ENCODE measurements at regions not wholly inside any gene's neighbourhood (a gene's known extent, or its start where the extent isn't known, plus 50 kb on each side); places are given as distances from the start of the nearest gene placed in this dataset.

GRCh38 chr12:31219521-31219920, 106.4 kb downstream of the SINHCAF start:
- TF ChIP-seq SNAI2 (CRISPR knock-in tag; IDR thresholded peaks at IDR 0.05) (no peak), OSR1 (CRISPR knock-in tag; IDR thresholded peaks at IDR 0.05) (no peak), ZNF8 (CRISPR knock-in tag; IDR thresholded peaks at IDR 0.05) (no peak)
- ATAC-seq = no peak

DNA sequence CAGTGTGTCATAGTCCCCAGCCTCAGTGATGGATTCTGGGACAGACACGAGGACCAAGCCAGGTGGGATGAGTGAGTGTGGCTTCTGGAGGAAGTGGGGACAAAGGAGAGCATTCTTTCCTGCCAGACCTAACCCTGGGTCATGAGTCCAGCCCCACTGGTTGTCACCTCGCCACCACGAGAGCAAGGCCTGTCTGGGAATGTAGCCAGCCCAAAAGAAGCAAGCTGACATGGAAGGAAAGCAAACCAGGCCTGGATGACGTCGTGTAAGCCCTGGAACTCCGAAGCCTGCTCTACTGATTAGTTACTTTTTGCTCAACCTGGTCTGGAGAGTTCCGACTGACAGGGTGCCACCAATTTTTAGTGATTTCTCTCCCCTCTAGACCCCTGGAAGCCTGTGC, 105.9 kb downstream of the SINHCAF start:
- no peak for TF ChIP-seq POU6F1 (CRISPR knock-in tag; IDR thresholded peaks at IDR 0.05; ENCODE audit: borderline replicate concordance, low read depth)
- no peak for TF ChIP-seq PPARA (CRISPR knock-in tag; IDR thresholded peaks at IDR 0.05; ENCODE audit: borderline replicate concordance)
- no peak for TF ChIP-seq BACH2 (CRISPR knock-in tag; IDR thresholded peaks at IDR 0.05; ENCODE audit: borderline replicate concordance)
- no peak for TF ChIP-seq GLIS3 (CRISPR knock-in tag; IDR thresholded peaks at IDR 0.05)

GRCh38 chr12:31220633-31221550, 105.1 kb downstream of the SINHCAF start:
- ATAC-seq = no peak; the same call in 2 of the 3 replicates
- TF ChIP-seq TCF4 (CRISPR knock-in tag; IDR thresholded peaks at IDR 0.05; ENCODE audit: borderline replicate concordance) (no peak), ZNF8 (CRISPR knock-in tag; IDR thresholded peaks at IDR 0.05) (no peak), ZNF70 (CRISPR knock-in tag; IDR thresholded peaks at IDR 0.05) (no peak), BACH2 (CRISPR knock-in tag; IDR thresholded peaks at IDR 0.05; ENCODE audit: borderline replicate concordance) (no peak), ZFP30 (CRISPR knock-in tag; IDR thresholded peaks at IDR 0.05) (no peak), ISL1 (CRISPR knock-in tag; IDR thresholded peaks at IDR 0.05) (no peak), OSR1 (CRISPR knock-in tag; IDR thresholded peaks at IDR 0.05) (no peak), ZC3H10 (CRISPR knock-in tag; IDR thresholded peaks at IDR 0.05) (no peak), ZNF565 (CRISPR knock-in tag; conservative IDR thresholded peaks at IDR 0.05; ENCODE audit: low read depth) (no peak), CSDC2 (CRISPR knock-in tag; IDR thresholded peaks at IDR 0.05) (no peak), RARB (CRISPR knock-in tag; IDR thresholded peaks at IDR 0.05) (no peak), PPARA (CRISPR knock-in tag; IDR thresholded peaks at IDR 0.05; ENCODE audit: borderline replicate concordance) (no peak), ARNTL (CRISPR knock-in tag; IDR thresholded peaks at IDR 0.05; ENCODE audit: borderline replicate concordance, low read depth) (no peak), CSRNP3 (CRISPR knock-in tag; IDR thresholded peaks at IDR 0.05) (no peak), ZFP3 (CRISPR knock-in tag; IDR thresholded peaks at IDR 0.05) (no peak), CREB5 (CRISPR knock-in tag; IDR thresholded peaks at IDR 0.05; ENCODE audit: low read depth) (no peak)
- TF ChIP-seq, protein P1, sequence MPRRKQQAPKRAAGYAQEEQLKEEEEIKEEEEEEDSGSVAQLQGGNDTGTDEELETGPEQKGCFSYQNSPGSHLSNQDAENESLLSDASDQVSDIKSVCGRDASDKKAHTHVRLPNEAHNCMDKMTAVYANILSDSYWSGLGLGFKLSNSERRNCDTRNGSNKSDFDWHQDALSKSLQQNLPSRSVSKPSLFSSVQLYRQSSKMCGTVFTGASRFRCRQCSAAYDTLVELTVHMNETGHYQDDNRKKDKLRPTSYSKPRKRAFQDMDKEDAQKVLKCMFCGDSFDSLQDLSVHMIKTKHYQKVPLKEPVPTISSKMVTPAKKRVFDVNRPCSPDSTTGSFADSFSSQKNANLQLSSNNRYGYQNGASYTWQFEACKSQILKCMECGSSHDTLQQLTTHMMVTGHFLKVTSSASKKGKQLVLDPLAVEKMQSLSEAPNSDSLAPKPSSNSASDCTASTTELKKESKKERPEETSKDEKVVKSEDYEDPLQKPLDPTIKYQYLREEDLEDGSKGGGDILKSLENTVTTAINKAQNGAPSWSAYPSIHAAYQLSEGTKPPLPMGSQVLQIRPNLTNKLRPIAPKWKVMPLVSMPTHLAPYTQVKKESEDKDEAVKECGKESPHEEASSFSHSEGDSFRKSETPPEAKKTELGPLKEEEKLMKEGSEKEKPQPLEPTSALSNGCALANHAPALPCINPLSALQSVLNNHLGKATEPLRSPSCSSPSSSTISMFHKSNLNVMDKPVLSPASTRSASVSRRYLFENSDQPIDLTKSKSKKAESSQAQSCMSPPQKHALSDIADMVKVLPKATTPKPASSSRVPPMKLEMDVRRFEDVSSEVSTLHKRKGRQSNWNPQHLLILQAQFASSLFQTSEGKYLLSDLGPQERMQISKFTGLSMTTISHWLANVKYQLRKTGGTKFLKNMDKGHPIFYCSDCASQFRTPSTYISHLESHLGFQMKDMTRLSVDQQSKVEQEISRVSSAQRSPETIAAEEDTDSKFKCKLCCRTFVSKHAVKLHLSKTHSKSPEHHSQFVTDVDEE (CRISPR knock-in tag; IDR thresholded peaks at IDR 0.05) = no peak

More for the DNA sequence above, 105.9 kb downstream of the SINHCAF start:
- ATAC-seq = no peak

GRCh38 chr12:31221551-31221945, 104.4 kb downstream of the SINHCAF start:
- no peak for ATAC-seq
- no peak for TF ChIP-seq ZNF8 (CRISPR knock-in tag; IDR thresholded peaks at IDR 0.05)
- no peak for TF ChIP-seq ESRRG (CRISPR knock-in tag; IDR thresholded peaks at IDR 0.05)
- TF ChIP-seq, protein P1 (CRISPR knock-in tag; IDR thresholded peaks at IDR 0.05) = no peak
- TF ChIP-seq ZC3H10 (CRISPR knock-in tag; IDR thresholded peaks at IDR 0.05) = no peak
- TF ChIP-seq ZFP30 (CRISPR knock-in tag; IDR thresholded peaks at IDR 0.05) = no peak
- no peak for TF ChIP-seq POU6F1 (CRISPR knock-in tag; IDR thresholded peaks at IDR 0.05; ENCODE audit: borderline replicate concordance, low read depth)

Data from SK-N-SH treated with all-trans-retinoic acid at 6 μM for 48 hours (cell line).